GM12865 (cell line): ENCODE measurements at regions not wholly inside any gene's neighbourhood (a gene's known extent, or its start where the extent isn't known, plus 50 kb on each side); places are given as distances from the start of the nearest gene placed in this dataset.

Experiments used
- DNase-seq: peaks from one replicate; pipeline ENCODE4 v3.0.0; 2010; ENCODE audit warnings: low read depth
- H3K4me3 ChIP-seq: 2 replicates; pipeline ENCODE4 v1.5.1; 2011; ENCODE audit warnings: mild to moderate bottlenecking, low read depth, low read length, control low read depth
- CTCF ChIP-seq: IDR thresholded peaks from 2 replicates; pipeline ENCODE4 v1.5.1; 2011; ENCODE audit warnings: low read length, control low read depth, low read depth, inconsistent platforms; ENCODE audit not compliant: insufficient read depth; ENCODE audit errors: missing control alignments

- DNase-seq: no peak
- TF ChIP-seq CTCF: no peak
- no peak overlapping the region for H3K4me3 ChIP-seq
Observed at GRCh38 chr3:3705090-3705775, 94.0 kb upstream of the LRRN1 start.

- TF ChIP-seq CTCF: no peak
- no peak overlapping the region for H3K4me3 ChIP-seq
- no peak for DNase-seq
Observed at GRCh38 chr3:3701949-3702348, 97.3 kb upstream of the LRRN1 start.

GRCh38 chr3:3699816-3700633, 99.2 kb upstream of the LRRN1 start:
- no peak for TF ChIP-seq CTCF
- no peak overlapping the region for H3K4me3 ChIP-seq
- DNase-seq: no peak

GRCh38 chr3:3699407-3699806, 99.8 kb upstream of the LRRN1 start:
- TF ChIP-seq CTCF: no peak

GRCh38 chr3:3696345-3696744, 102.9 kb upstream of the LRRN1 start:
- no peak overlapping the region for H3K4me3 ChIP-seq
- TF ChIP-seq CTCF: no peak
- no peak for DNase-seq

More at GRCh38 chr3:3699407-3699806, 99.8 kb upstream of the LRRN1 start:
- no peak overlapping the region for H3K4me3 ChIP-seq
- DNase-seq: no peak

GRCh38 chr3:3693593-3693992, 105.6 kb upstream of the LRRN1 start:
- H3K4me3 ChIP-seq: no peak overlapping the region
- no peak for DNase-seq
- TF ChIP-seq CTCF: no peak
